ENCODE measurements at regions not wholly inside any gene's neighbourhood (a gene's known extent, or its start where the extent isn't known, plus 50 kb on each side); places are given as distances from the start of the nearest gene placed in this dataset.

DNA sequence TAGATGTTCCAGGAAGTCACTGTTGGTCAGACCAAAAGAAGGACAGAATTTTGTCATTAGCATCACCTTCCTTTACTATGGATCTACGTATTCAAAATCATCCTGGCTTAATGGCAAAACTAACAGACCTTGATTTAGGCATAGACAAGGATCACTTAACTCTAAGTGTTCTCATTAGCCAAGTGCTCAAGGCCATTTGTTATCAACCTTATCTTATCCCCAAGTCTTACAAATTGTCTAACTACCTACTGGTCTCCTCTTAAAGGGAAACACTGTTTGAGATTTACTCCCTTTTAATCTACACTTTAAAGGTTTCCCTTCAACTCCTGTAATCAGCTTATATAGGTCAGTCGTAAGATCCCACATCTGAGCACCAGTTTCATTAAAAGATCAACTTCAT is 1197.5 kb upstream of the C9orf72 start:
- H3K4me1 ChIP-seq (ENCODE audit: insufficient read depth), result no peaks in the 10 kb centered on the region
- H3K27me3 ChIP-seq, result no peaks in the 10 kb centered on the region
- no peak overlapping the region for H3K27ac ChIP-seq
- TF ChIP-seq EP300 (IDR thresholded peaks at IDR 0.05) (no peak), CTCF (IDR thresholded peaks at IDR 0.05) (no peak), POLR2A (IDR thresholded peaks at IDR 0.05) (no peak)
- intact Hi-C loops (cut with DNase I), result no loop called here
- WGBS, 3 donors, result 86 to 90% (median 87%) methylated on average over 2 of the region's 2 CpGs
- H3K9me3 ChIP-seq, result no peaks in the 10 kb centered on the region
- no peak overlapping the region for H3K4me3 ChIP-seq
- H3K36me3 ChIP-seq, result no peaks in the 10 kb centered on the region
- DNase-seq, result no peak

GRCh38 chr9:28774433-28775235 is 1201.4 kb upstream of the C9orf72 start:
- no peak for TF ChIP-seq CTCF (IDR thresholded peaks at IDR 0.05)
- TF ChIP-seq EP300 (IDR thresholded peaks at IDR 0.05), result no peak
- no peak for TF ChIP-seq POLR2A (IDR thresholded peaks at IDR 0.05)
- Histone ChIP-seq H3K27ac (no peak overlapping the region), H3K9me3 (no peaks in the 10 kb centered on the region), H3K4me3 (no peak overlapping the region), H3K27me3 (no peaks in the 10 kb centered on the region), H3K36me3 (no peaks in the 10 kb centered on the region), H3K4me1 (ENCODE audit: insufficient read depth) (no peaks in the 10 kb centered on the region)
- 20 to 26% (median 23%) methylated on average over 8 of the region's 8 CpGs for WGBS, 3 donors
- no peak for DNase-seq
- intact Hi-C loops (cut with DNase I), result no loop called here

- Histone ChIP-seq H3K4me1 (ENCODE audit: insufficient read depth) (no peaks in the 10 kb centered on the region), H3K9me3 (no peaks in the 10 kb centered on the region), H3K36me3 (no peaks in the 10 kb centered on the region), H3K27me3 (no peaks in the 10 kb centered on the region), H3K27ac (no peak overlapping the region), H3K4me3 (no peak overlapping the region)
- intact Hi-C loops (cut with DNase I), result no loop called here
- TF ChIP-seq EP300 (IDR thresholded peaks at IDR 0.05) (no peak), POLR2A (IDR thresholded peaks at IDR 0.05) (no peak), CTCF (IDR thresholded peaks at IDR 0.05) (no peak)
- DNase-seq, result no peak
Measured at GRCh38 chr9:28779243-28779642, 1206.0 kb upstream of the C9orf72 start.

GRCh38 chr9:28781481-28781880 is 1208.2 kb upstream of the C9orf72 start:
- intact Hi-C loops (cut with DNase I), result no loop called here
- no peaks in the 10 kb centered on the region for H3K4me1 ChIP-seq (ENCODE audit: insufficient read depth)
- no peaks in the 10 kb centered on the region for H3K27me3 ChIP-seq
- no peaks in the 10 kb centered on the region for H3K9me3 ChIP-seq
- no peak overlapping the region for H3K27ac ChIP-seq
- TF ChIP-seq POLR2A (IDR thresholded peaks at IDR 0.05) (no peak), CTCF (IDR thresholded peaks at IDR 0.05) (no peak), EP300 (IDR thresholded peaks at IDR 0.05) (no peak)
- H3K4me3 ChIP-seq, result no peak overlapping the region
- no peak for DNase-seq
- H3K36me3 ChIP-seq, result no peaks in the 10 kb centered on the region

Data from ovary (tissue), 7 donors.